HPDE6-E6E7 (cell line): ENCODE measurements at regions not wholly inside any gene's neighbourhood (a gene's known extent, or its start where the extent isn't known, plus 50 kb on each side); places are given as distances from the start of the nearest gene placed in this dataset.

Experiments
- DNase-seq: peaks from one replicate; pipeline ENCODE4 v3.0.0; 2011; ENCODE audit warnings: missing footprints; ENCODE audit errors: extremely low spot score

DNA sequence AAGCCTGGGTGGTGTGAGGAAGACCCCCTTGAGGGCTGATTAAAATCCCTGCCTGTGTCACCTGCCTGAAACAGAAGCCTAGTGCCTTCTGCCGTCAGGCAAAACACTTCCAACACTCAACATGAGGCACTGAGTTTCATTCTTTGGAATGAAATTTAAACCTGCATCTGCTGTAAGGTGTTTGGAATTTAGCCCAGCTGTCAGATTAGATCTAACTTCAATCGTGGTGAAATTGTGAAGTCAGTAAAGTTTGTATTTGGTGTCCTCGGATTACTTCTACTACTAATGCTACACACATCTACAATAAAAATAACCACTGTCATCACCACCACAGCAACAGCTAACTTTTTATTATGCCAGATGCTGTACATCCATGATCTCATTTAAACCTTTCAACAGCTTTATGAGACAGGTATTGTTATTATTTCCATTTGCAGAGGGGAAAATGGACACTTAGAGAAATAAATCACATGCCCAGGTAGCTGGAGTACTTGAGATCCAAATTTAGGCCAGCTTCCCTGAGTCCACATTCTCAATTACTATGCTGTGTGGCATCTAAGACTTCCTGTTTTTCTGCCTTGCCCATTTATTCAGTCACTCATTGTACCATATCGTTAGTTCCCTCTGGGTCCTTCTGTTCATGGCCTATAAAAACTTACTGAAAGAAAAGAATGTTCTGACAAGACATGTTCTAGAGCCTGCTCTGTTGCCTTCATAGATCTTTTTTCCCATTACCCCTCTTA lies 98.2 kb upstream of the GCFC2 start:
- DNase-seq = no peak

DNA sequence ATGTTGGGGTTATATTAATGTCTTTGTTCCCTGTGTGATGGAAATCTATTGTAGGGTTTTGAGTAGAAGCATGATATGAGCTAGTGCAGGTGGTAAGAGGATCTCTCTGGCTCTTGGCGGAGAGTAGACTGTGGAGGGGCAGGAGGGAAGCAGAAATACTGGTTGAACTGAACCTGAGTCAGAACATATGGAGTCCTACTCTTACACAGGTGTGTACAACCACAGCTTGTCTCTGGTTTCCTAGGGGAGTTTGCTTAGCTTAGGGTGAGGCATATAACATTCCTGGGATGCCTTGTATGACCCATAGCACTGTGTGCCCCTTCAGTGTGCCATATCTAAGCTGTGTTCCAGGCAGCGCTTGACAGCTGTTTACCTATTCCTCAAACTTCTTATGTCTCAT lies 97.3 kb upstream of the GCFC2 start:
- peak; percentile 37 for DNase-seq

DNA sequence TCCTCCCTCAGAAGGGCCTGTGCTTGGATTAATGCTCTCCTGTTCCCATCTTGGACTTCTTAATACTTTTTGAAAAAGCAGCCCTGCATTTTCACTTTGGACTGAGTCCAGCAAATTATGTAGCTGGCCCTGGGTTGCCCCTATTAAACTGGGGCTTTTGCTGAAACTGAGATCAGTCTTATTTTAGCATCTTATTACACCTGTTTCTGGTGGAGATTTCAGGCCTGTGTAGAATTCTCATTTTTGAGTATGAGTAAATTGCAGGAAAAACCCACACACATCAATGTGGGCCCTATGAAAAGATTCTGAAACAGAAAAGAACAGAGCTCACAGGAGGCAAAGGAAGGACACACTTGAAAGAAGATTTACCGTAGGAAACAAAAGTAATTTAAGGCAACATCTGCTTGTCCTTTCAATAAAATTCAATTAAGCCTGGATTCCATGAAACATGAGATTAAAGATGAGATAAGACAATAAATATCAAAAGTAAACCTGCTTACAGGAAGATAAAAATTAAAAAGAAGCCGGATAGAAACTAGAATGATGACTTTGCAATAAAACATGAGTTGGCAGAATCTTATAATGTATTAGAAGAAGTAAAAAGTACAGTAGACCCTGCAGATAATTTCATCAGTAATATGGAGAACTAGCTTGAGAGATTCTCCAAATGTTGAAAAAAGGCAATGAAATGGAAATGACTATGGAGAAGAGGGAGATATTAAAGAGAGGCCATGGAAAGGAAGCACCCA lies 90.7 kb upstream of the GCFC2 start:
- DNase-seq = no peak

DNA sequence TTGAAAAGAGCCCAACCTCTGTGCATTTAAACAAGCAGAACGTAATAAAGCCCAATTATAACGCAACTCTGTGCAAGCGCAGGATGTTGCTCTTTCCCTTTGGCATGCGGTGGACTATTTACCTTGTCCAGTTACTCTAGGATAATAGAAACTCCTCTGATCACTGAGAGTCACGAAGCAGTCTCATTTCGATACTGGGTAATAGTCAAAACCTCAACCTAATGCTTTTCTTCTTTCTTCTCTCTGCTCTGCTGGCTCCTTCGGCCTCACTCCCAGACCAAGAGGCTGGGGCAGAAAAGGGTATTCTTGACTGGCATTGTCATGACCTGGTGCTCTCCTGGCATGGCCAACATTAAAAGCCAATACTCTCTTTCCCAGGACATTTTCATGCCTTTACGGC lies 89.7 kb upstream of the GCFC2 start:
- DNase-seq = no peak

DNA sequence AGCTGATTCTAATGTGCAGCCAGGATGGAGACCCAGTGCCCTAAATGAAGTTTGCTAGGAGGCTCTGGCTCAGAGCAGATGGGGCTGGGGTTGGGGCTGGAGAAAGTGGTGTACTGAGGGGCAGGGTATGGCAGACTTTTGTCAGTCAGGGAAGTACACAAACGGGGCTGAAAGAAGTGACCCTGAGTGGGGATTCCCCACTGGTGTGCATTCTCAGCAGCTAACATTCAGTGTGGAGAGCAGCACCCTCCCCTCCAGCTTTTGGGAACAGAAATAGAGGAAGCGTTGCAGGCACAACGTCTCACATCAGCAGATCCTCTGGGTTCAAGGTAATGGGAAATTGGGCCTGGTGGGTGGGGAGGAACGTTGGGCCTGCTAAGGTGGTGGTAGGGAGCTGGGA lies 89.1 kb upstream of the GCFC2 start:
- DNase-seq = no peak

DNA sequence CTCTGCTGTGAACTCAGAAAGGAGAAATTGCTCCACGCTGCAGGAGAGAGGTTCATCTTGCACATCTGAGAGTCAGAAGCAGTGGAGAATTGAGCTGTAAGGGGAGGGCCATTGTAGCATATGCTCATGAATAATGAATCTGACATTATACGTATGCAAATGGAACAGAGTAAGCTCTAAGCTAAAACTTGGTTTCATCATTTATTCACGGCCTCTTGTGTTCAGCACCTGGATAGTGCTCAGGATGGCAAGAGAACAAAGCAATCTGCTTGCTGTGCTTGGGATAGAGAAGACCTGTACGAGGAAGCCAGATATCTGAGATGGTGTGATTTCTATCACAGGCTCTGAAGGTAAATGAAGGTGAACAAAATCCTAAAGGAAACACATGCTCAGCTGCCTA lies 87.9 kb upstream of the GCFC2 start:
- no peak for DNase-seq

DNA sequence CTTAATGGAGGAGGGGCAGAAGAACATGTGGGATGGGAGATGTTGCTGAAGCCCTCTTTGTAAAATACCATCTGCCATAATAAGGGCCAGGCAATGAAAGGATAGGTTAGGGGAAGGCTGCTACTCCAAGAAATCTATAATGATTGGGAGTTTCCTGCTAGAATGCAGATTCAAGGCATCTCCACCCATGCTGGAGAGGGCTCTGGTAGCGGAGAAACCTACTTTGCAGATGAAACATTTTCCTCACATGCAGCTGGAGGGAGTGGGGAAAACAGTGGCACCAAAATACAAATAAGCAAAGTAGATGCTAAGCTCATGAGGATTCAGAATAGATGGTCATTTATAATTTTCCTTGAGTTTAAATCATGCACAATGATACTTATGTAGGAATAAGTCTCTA lies 82.3 kb upstream of the GCFC2 start:
- DNase-seq = no peak

DNA sequence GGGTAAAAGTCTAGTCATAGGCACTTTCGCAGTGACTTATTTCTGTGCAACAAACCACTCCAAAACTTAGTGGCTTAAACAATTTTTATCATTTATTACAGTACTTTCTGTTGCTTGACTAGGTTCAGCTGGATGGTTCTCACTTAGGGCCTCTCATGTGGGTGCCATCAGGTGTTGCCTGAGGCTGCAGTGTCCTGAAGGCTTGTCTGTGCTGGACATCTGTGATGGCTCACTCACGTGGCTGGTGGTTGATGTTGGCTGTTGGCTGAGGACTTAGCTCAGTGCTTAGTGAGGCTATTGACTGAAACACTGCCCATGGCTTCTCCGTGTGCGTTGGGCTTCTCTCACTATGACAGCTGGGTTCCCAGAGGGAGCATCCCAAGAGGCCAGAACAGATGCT lies 81.4 kb upstream of the GCFC2 start:
- DNase-seq = no peak

DNA sequence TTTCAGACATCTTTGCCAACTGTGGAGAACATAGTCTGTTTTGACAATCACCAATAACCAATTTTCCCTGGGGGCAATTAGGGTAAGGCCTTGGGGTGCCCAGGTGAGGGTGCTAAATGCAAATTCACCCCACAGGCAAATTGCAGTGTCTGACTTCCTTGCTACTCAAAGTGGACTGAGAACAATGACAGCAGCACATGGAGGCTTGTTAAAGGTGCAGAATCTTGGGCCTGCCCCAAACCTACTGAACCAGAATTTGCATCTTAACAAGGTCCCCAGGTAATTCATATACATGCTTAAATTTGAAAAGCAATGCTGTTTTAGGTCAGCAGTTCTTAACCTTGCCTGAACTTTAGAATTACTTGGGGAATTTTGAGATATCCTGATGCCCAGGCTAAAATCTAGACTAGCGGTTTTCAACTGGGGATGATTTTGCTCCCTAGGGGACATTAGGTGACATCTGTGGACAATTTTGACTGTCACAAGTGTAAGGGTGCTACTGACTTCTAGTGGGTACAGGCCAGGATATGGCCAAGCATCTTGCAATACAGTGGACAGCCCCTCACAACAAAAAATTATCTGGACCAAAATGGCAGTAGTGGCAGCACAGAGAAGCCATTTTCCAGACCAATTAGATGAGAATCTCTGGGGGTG lies 80.2 kb upstream of the GCFC2 start:
- DNase-seq = no peak

DNA sequence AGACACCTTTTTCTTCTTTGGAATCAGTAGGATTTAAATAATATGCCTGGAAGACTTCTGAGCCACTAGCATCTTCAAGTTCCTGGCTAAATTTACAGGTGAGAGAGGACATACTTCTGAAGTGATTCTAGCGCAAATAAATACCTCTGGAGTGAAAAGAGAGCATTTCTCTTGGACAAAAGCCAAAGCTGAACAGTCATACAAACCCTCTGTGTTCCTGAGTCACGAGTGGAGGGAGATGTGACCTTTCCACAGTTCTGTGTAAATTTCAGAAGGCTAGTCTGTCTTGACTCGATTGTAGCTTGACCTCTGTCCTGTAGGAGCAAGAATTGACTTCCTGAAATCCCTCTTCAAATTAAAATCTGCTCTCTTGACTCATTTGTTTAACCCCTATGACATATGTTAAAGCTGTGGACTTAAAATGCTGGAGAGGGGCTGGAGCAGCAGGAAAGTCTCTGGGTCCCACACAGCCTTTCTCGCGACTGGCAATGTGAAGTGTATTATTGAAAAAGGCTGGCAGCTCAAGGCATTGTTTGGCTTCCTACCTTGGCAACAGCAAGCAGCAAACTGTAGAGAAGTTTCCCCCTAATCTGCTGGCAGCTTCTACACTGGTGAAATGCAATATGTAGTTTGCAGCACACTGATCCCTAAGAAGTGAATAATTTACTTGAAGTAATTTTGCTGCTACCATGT lies 79.6 kb upstream of the GCFC2 start:
- no peak for DNase-seq

DNA sequence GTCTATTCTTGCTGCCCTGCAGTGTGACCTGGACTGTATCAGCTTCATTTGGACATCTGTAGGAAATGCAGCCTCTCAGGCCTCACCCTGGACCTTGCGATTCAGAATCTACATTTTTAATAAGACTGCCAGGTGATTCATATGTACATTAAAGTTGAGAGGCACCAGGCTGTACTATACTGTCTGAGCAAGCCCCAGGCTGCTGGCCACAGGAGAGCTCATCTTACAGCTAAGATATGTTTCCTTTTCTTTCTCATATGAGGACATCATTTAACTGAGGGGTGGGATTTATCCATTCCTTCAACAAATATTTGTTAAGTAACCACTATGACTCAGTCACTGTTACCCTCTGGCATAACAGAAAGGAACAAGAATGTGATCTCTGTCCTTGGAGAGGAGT lies 78.2 kb upstream of the GCFC2 start:
- DNase-seq = no peak

DNA sequence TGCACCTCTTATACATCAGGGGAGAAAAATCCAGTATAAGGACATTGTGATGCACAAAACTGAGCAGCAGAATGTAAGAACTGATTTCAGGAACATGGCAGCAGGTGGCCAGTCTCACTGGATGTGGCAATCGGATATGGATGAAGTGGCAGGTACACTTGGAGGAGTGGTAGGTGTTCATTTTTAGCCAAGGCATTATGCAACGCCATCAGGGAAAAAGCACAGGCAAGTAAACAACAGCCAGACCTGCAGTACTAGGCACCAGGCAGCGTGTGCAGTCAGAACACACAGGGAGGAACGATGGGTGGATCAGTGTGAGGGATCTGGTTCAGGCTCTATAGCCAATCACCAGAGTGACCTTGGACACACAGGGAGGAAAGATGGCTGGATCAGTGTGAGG lies 77.4 kb upstream of the GCFC2 start:
- no peak for DNase-seq

DNA sequence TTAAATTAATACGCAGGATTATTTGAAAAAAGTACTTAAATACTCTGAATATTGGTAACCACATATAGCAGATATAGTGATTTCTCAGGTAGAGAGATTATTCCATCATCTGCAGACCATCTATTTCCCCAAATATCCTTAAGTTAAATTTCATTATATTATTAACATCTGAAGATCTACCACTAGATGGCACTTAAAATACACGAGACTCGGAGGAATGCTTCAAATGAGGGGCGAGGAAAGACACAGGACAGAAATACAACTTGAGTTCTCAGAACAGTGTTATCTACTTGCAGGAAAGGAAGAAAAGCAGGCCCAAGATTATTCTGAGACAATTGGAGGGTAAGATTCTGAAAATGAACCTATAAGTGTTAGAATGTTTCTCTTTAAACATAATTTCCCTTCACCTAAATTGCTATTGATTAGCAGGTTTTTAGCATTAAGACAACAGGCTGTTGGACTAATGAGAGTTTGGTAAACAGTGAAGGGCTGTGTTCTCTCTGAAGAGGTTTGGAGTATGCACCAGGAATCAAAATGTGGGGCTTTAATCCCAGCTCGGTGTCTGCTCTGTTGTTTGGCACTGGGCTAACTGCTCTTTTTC lies 76.9 kb upstream of the GCFC2 start:
- no peak for DNase-seq

DNA sequence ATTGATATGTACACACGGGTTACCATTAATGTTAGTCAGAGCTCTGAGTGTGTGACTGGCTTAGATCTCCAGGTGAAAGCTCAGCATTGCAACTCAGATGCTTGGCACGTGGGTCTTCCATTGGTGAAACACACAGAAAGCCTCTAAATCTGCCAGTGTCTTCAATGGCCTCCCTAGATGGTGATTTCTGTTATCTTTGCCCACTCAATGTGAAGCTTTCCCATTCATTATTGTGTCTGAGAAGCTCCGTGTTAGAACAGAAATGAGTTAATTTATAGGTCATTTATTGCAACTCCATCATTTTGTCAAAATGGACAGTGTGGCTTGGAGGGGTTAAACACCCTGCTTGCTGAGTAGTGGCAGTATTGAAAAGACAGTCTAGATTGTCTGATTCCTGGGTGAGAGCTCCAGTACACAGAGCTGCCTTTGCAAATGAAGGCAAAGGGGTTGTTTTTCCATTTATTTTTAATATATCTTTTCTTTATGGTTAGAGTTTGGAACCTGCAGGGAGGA lies 64.7 kb upstream of the GCFC2 start:
- DNase-seq = no peak

DNA sequence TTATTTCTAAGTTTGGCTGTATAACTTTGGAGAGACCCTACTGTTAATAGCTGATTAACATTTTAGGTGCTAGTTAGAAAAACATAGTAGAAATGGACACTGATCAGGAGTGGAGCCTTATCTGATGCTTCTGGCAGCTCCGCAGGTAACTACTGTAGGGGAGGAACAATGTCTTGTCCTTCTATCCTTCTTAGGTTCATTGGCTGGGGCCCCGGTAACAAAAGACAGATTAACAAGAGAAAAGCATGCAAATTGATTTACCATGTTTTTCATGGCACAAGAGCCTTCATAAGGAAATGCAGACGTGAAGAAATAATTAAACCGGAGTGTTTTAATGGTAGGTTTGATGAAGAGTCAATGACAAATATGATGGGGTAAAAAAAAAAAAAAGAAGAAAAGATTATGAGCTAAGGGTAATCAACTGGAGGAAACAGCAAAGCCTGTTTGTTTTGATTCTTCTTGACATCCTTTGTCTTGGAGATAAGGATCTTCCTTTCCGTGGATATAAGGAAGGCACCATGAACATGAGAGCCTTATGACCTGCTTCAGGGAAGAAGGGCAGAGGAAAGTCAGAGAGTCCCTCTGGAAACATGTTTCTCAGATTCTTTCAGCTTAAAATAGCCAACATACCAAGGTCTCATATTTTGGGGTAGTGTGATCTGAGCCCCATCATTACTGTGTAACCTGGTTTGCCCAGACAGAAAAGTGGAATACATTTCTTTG lies 62.4 kb upstream of the GCFC2 start:
- DNase-seq = no peak

DNA sequence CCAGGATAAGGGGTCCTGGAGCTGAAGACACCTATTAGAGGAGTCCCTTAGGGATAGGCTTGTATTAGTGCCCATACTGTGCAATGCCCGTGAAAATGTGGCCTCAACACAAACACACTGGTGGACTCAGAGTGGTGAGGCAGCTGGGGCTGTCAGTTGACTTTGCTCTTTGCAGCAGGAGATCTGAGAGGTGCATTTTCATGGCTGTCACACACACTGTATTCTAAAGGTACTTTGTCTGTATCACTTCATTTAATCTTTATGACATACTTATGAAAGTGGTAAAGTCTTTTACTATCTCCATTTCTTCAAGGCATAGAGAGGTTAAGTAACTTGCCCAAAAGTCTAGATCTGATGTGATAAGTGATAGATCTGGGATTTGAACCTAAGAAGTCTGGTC lies 55.1 kb upstream of the GCFC2 start:
- no peak for DNase-seq

DNA sequence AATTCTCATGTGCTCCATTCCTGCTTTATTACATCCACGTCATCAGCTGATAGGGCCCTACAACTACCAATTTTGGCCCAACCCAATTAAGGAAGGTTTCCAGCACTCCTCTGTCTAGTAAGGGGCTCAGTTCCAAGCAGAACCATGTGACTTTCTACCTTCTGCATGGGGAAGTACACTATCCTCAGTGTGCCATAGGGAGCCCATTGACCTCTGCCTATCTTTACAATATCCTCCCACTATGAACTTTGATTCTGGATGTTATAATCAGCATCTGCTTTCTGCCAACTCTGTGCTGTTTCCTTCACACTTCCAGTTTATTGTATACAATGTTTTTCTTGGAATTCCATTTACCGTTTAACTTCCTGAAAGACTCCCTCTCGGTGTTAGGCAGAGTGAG lies 53.9 kb upstream of the GCFC2 start:
- no peak for DNase-seq
